ENCODE measurements at regions not wholly inside any gene's neighbourhood (a gene's known extent, or its start where the extent isn't known, plus 50 kb on each side); places are given as distances from the start of the nearest gene placed in this dataset.

GRCh38 chr5:60325870-60326269, 374.1 kb downstream of the DEPDC1B start:
- Mint-ChIP-seq H3K27me3 (ENCODE audit: low read depth) (no peaks in the 10 kb centered on the region), H3K27ac (no peak overlapping the region), H3K4me1 (ENCODE audit: low read depth) (no peaks in the 10 kb centered on the region), H3K36me3 (ENCODE audit: low read depth) (no peaks in the 10 kb centered on the region), H3K4me3 (ENCODE audit: low read depth) (no peak overlapping the region), H3K9me3 (peaks cover 23% of the 10 kb centered on the region)
- no peak for DNase-seq (ENCODE audit: low spot score)
- intact Hi-C loops (cut with micrococcal nuclease), result no loop called here

- Mint-ChIP-seq H3K9me3 (peaks cover 20% of the 10 kb centered on the region), H3K36me3 (ENCODE audit: low read depth) (no peaks in the 10 kb centered on the region), H3K27ac (no peak overlapping the region), H3K4me3 (ENCODE audit: low read depth) (no peak overlapping the region), H3K27me3 (ENCODE audit: low read depth) (no peaks in the 10 kb centered on the region), H3K4me1 (ENCODE audit: low read depth) (no peaks in the 10 kb centered on the region)
- DNase-seq (ENCODE audit: low spot score), result no peak
- intact Hi-C loops (cut with micrococcal nuclease), result no loop called here
Observed at GRCh38 chr5:60323596-60323995, 376.4 kb downstream of the DEPDC1B start.

GRCh38 chr5:60312098-60312497, 387.9 kb downstream of the DEPDC1B start:
- no peaks in the 10 kb centered on the region for H3K36me3 Mint-ChIP-seq (ENCODE audit: low read depth)
- DNase-seq (ENCODE audit: low spot score), result no peak
- intact Hi-C loops (cut with micrococcal nuclease), result no loop called here
- no peaks in the 10 kb centered on the region for H3K4me1 Mint-ChIP-seq (ENCODE audit: low read depth)
- H3K27me3 Mint-ChIP-seq (ENCODE audit: low read depth), result no peaks in the 10 kb centered on the region
- H3K27ac Mint-ChIP-seq, result no peak overlapping the region
- H3K9me3 Mint-ChIP-seq, result no peaks in the 10 kb centered on the region
- H3K4me3 Mint-ChIP-seq (ENCODE audit: low read depth), result no peak overlapping the region

- H3K27ac Mint-ChIP-seq, result no peak overlapping the region
- H3K36me3 Mint-ChIP-seq (ENCODE audit: low read depth), result no peaks in the 10 kb centered on the region
- H3K27me3 Mint-ChIP-seq (ENCODE audit: low read depth), result no peaks in the 10 kb centered on the region
- H3K4me1 Mint-ChIP-seq (ENCODE audit: low read depth), result no peaks in the 10 kb centered on the region
- H3K4me3 Mint-ChIP-seq (ENCODE audit: low read depth), result no peak overlapping the region
- H3K9me3 Mint-ChIP-seq, result no peaks in the 10 kb centered on the region
- intact Hi-C loops (cut with micrococcal nuclease), result no loop called here
- no peak for DNase-seq (ENCODE audit: low spot score)
Observed at GRCh38 chr5:60299944-60300343, 400.0 kb downstream of the DEPDC1B start.

- Mint-ChIP-seq H3K27ac (no peak overlapping the region), H3K4me1 (ENCODE audit: low read depth) (no peaks in the 10 kb centered on the region), H3K9me3 (no peaks in the 10 kb centered on the region), H3K36me3 (ENCODE audit: low read depth) (no peaks in the 10 kb centered on the region), H3K27me3 (ENCODE audit: low read depth) (no peaks in the 10 kb centered on the region), H3K4me3 (ENCODE audit: low read depth) (no peak overlapping the region)
- intact Hi-C loops (cut with micrococcal nuclease), result no loop called here
- no peak for DNase-seq (ENCODE audit: low spot score)
Observed at GRCh38 chr5:60297658-60298057, 402.3 kb downstream of the DEPDC1B start.

GRCh38 chr5:60295423-60295822, 401.9 kb upstream of the PDE4D start:
- no peak overlapping the region for H3K27ac Mint-ChIP-seq
- no peaks in the 10 kb centered on the region for H3K27me3 Mint-ChIP-seq (ENCODE audit: low read depth)
- intact Hi-C loops (cut with micrococcal nuclease), result no loop called here
- no peaks in the 10 kb centered on the region for H3K36me3 Mint-ChIP-seq (ENCODE audit: low read depth)
- no peaks in the 10 kb centered on the region for H3K4me1 Mint-ChIP-seq (ENCODE audit: low read depth)
- no peak for DNase-seq (ENCODE audit: low spot score)
- H3K9me3 Mint-ChIP-seq, result no peaks in the 10 kb centered on the region
- no peak overlapping the region for H3K4me3 Mint-ChIP-seq (ENCODE audit: low read depth)

GRCh38 chr5:60293518-60293917, 400.0 kb upstream of the PDE4D start:
- Mint-ChIP-seq H3K9me3 (no peaks in the 10 kb centered on the region), H3K36me3 (ENCODE audit: low read depth) (no peaks in the 10 kb centered on the region), H3K27me3 (ENCODE audit: low read depth) (no peaks in the 10 kb centered on the region), H3K4me1 (ENCODE audit: low read depth) (no peaks in the 10 kb centered on the region), H3K27ac (no peak overlapping the region), H3K4me3 (ENCODE audit: low read depth) (no peak overlapping the region)
- intact Hi-C loops (cut with micrococcal nuclease), result no loop called here
- no peak for DNase-seq (ENCODE audit: low spot score)

- no peak overlapping the region for H3K4me3 Mint-ChIP-seq (ENCODE audit: low read depth)
- intact Hi-C loops (cut with micrococcal nuclease), result loop anchor here (2.0 kb wide), 1 partner anchor 476 kb away; no protein-coding TSS in a partner anchor
- no peaks in the 10 kb centered on the region for H3K4me1 Mint-ChIP-seq (ENCODE audit: low read depth)
- no peaks in the 10 kb centered on the region for H3K27me3 Mint-ChIP-seq (ENCODE audit: low read depth)
- no peaks in the 10 kb centered on the region for H3K9me3 Mint-ChIP-seq
- H3K36me3 Mint-ChIP-seq (ENCODE audit: low read depth), result no peaks in the 10 kb centered on the region
- no peak for DNase-seq (ENCODE audit: low spot score)
- H3K27ac Mint-ChIP-seq, result no peak overlapping the region
Observed at GRCh38 chr5:60287174-60287771, 393.7 kb upstream of the PDE4D start.

GRCh38 chr5:60285910-60286309, 392.4 kb upstream of the PDE4D start:
- H3K27me3 Mint-ChIP-seq (ENCODE audit: low read depth), result no peaks in the 10 kb centered on the region
- DNase-seq (ENCODE audit: low spot score), result no peak
- intact Hi-C loops (cut with micrococcal nuclease), result loop anchor here (2.0 kb wide), 1 partner anchor 475 kb away; no protein-coding TSS in a partner anchor
- no peak overlapping the region for H3K4me3 Mint-ChIP-seq (ENCODE audit: low read depth)
- H3K4me1 Mint-ChIP-seq (ENCODE audit: low read depth), result no peaks in the 10 kb centered on the region
- no peak overlapping the region for H3K27ac Mint-ChIP-seq
- no peaks in the 10 kb centered on the region for H3K9me3 Mint-ChIP-seq
- no peaks in the 10 kb centered on the region for H3K36me3 Mint-ChIP-seq (ENCODE audit: low read depth)

- intact Hi-C loops (cut with micrococcal nuclease), result no loop called here
- Mint-ChIP-seq H3K4me1 (ENCODE audit: low read depth) (no peaks in the 10 kb centered on the region), H3K27ac (no peak overlapping the region), H3K9me3 (no peaks in the 10 kb centered on the region), H3K27me3 (ENCODE audit: low read depth) (no peaks in the 10 kb centered on the region), H3K4me3 (ENCODE audit: low read depth) (no peak overlapping the region), H3K36me3 (ENCODE audit: low read depth) (no peaks in the 10 kb centered on the region)
- DNase-seq (ENCODE audit: low spot score), result no peak
Observed at GRCh38 chr5:60280943-60281342, 387.4 kb upstream of the PDE4D start.

- intact Hi-C loops (cut with micrococcal nuclease), result no loop called here
Observed at GRCh38 chr5:60277941-60278340, 384.4 kb upstream of the PDE4D start.

GRCh38 chr5:60274747-60275146, 381.2 kb upstream of the PDE4D start:
- H3K9me3 Mint-ChIP-seq, result no peaks in the 10 kb centered on the region
- no peaks in the 10 kb centered on the region for H3K27me3 Mint-ChIP-seq (ENCODE audit: low read depth)
- no peaks in the 10 kb centered on the region for H3K4me1 Mint-ChIP-seq (ENCODE audit: low read depth)
- intact Hi-C loops (cut with micrococcal nuclease), result no loop called here
- no peak overlapping the region for H3K4me3 Mint-ChIP-seq (ENCODE audit: low read depth)
- H3K36me3 Mint-ChIP-seq (ENCODE audit: low read depth), result no peaks in the 10 kb centered on the region
- no peak overlapping the region for H3K27ac Mint-ChIP-seq
- no peak for DNase-seq (ENCODE audit: low spot score)

More at GRCh38 chr5:60277941-60278340, 384.4 kb upstream of the PDE4D start:
- Mint-ChIP-seq H3K4me3 (ENCODE audit: low read depth) (no peak overlapping the region), H3K36me3 (ENCODE audit: low read depth) (no peaks in the 10 kb centered on the region), H3K27me3 (ENCODE audit: low read depth) (no peaks in the 10 kb centered on the region), H3K9me3 (no peaks in the 10 kb centered on the region), H3K4me1 (ENCODE audit: low read depth) (no peaks in the 10 kb centered on the region), H3K27ac (no peak overlapping the region)
- DNase-seq (ENCODE audit: low spot score), result no peak

- Mint-ChIP-seq H3K4me3 (ENCODE audit: low read depth) (no peak overlapping the region), H3K27ac (no peak overlapping the region)
Observed at GRCh38 chr5:60271517-60271916, 378.0 kb upstream of the PDE4D start.

GRCh38 chr5:60267907-60268306, 374.4 kb upstream of the PDE4D start:
- H3K27me3 Mint-ChIP-seq (ENCODE audit: low read depth), result no peaks in the 10 kb centered on the region
- no peaks in the 10 kb centered on the region for H3K36me3 Mint-ChIP-seq (ENCODE audit: low read depth)
- no peaks in the 10 kb centered on the region for H3K4me1 Mint-ChIP-seq (ENCODE audit: low read depth)
- H3K4me3 Mint-ChIP-seq (ENCODE audit: low read depth), result no peak overlapping the region
- no peaks in the 10 kb centered on the region for H3K9me3 Mint-ChIP-seq
- H3K27ac Mint-ChIP-seq, result no peak overlapping the region
- DNase-seq (ENCODE audit: low spot score), result no peak
- intact Hi-C loops (cut with micrococcal nuclease), result no loop called here

More at GRCh38 chr5:60271517-60271916, 378.0 kb upstream of the PDE4D start:
- no peaks in the 10 kb centered on the region for H3K4me1 Mint-ChIP-seq (ENCODE audit: low read depth)
- no peaks in the 10 kb centered on the region for H3K36me3 Mint-ChIP-seq (ENCODE audit: low read depth)
- intact Hi-C loops (cut with micrococcal nuclease), result no loop called here
- no peak for DNase-seq (ENCODE audit: low spot score)
- no peaks in the 10 kb centered on the region for H3K9me3 Mint-ChIP-seq
- no peaks in the 10 kb centered on the region for H3K27me3 Mint-ChIP-seq (ENCODE audit: low read depth)

Measured in activated T-helper 2 cell treated with anti-CD3 and anti-CD28 coated beads, Interferon-gamma antibody, Interleukin-2, Interleukin-4, amounts not matched to agents 10 μg/mL and 5 μg/mL and 100 μg/mL, durations not matched to agents 14 hours and 24 hours and 36 hours (primary cell).